ENCODE measurements at regions not wholly inside any gene's neighbourhood (a gene's known extent, or its start where the extent isn't known, plus 50 kb on each side); places are given as distances from the start of the nearest gene placed in this dataset.

GRCh38 chr11:80085563-80085962 is 644.7 kb upstream of the TENM4 start:
- Mint-ChIP-seq H3K4me1 (peaks cover 6% of the 10 kb centered on the region), H3K27ac (ENCODE audit: unreplicated experiment) (no peak overlapping the region), H3K9me3 (no peaks in the 10 kb centered on the region), H3K36me3 (ENCODE audit: low read depth) (no peaks in the 10 kb centered on the region), H3K4me3 (no peak overlapping the region), H3K27me3 (ENCODE audit: low read depth) (no peaks in the 10 kb centered on the region)
- no peak for DNase-seq (ENCODE audit: low read depth, low spot score)
- no peak for TF ChIP-seq CTCF (conservative IDR thresholded peaks at IDR 0.05)

GRCh38 chr11:80084608-80085007 is 643.8 kb upstream of the TENM4 start:
- no peak for DNase-seq (ENCODE audit: low read depth, low spot score)
- no peaks in the 10 kb centered on the region for H3K9me3 Mint-ChIP-seq
- H3K4me3 Mint-ChIP-seq: no peak overlapping the region
- no peaks in the 10 kb centered on the region for H3K27me3 Mint-ChIP-seq (ENCODE audit: low read depth)
- no peaks in the 10 kb centered on the region for H3K36me3 Mint-ChIP-seq (ENCODE audit: low read depth)
- no peak overlapping the region for H3K27ac Mint-ChIP-seq (ENCODE audit: unreplicated experiment)
- TF ChIP-seq CTCF (conservative IDR thresholded peaks at IDR 0.05): no peak
- H3K4me1 Mint-ChIP-seq: peaks cover 6% of the 10 kb centered on the region

GRCh38 chr11:80083531-80083951 is 642.7 kb upstream of the TENM4 start:
- Mint-ChIP-seq H3K4me3 (no peak overlapping the region), H3K36me3 (ENCODE audit: low read depth) (no peaks in the 10 kb centered on the region), H3K27ac (ENCODE audit: unreplicated experiment) (no peak overlapping the region), H3K9me3 (no peaks in the 10 kb centered on the region), H3K27me3 (ENCODE audit: low read depth) (no peaks in the 10 kb centered on the region), H3K4me1 (peaks cover 6% of the 10 kb centered on the region)
- TF ChIP-seq CTCF (conservative IDR thresholded peaks at IDR 0.05): no peak
- no peak for DNase-seq (ENCODE audit: low read depth, low spot score)

DNA sequence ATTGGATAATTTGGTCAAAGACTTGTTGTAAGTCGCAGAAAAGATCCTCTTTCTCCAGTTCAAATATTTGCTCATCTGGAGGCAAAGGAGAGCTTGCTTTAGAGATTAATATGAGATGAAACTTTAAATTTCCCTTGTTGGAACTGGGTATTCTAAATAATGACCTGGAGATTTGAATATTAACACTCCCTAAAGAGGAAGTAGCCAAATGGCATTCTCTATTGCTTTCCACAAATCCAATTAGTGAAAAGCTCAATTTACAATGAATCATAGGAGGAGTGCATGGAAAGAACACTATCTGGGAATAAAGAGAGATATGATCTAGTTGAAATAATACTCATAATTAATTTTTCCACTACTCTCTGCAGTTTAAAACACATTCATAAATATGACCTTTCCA is 641.6 kb upstream of the TENM4 start:
- Mint-ChIP-seq H3K27me3 (ENCODE audit: low read depth) (no peaks in the 10 kb centered on the region), H3K27ac (ENCODE audit: unreplicated experiment) (no peak overlapping the region), H3K36me3 (ENCODE audit: low read depth) (no peaks in the 10 kb centered on the region), H3K9me3 (no peaks in the 10 kb centered on the region), H3K4me3 (no peak overlapping the region), H3K4me1 (peaks cover 6% of the 10 kb centered on the region)
- no peak for DNase-seq (ENCODE audit: low read depth, low spot score)
- no peak for TF ChIP-seq CTCF (conservative IDR thresholded peaks at IDR 0.05)

GRCh38 chr11:80077113-80077512 is 636.3 kb upstream of the TENM4 start:
- TF ChIP-seq CTCF (conservative IDR thresholded peaks at IDR 0.05): no peak
- no peaks in the 10 kb centered on the region for H3K9me3 Mint-ChIP-seq
- H3K4me3 Mint-ChIP-seq: no peak overlapping the region
- no peak for DNase-seq (ENCODE audit: low read depth, low spot score)
- H3K27ac Mint-ChIP-seq (ENCODE audit: unreplicated experiment): no peak overlapping the region
- no peaks in the 10 kb centered on the region for H3K27me3 Mint-ChIP-seq (ENCODE audit: low read depth)
- H3K4me1 Mint-ChIP-seq: peaks cover 5% of the 10 kb centered on the region
- no peaks in the 10 kb centered on the region for H3K36me3 Mint-ChIP-seq (ENCODE audit: low read depth)

GRCh38 chr11:80074837-80075236 is 634.0 kb upstream of the TENM4 start:
- Mint-ChIP-seq H3K27ac (ENCODE audit: unreplicated experiment) (no peak overlapping the region), H3K27me3 (ENCODE audit: low read depth) (no peaks in the 10 kb centered on the region), H3K36me3 (ENCODE audit: low read depth) (no peaks in the 10 kb centered on the region), H3K9me3 (no peaks in the 10 kb centered on the region), H3K4me3 (no peak overlapping the region), H3K4me1 (peaks cover 5% of the 10 kb centered on the region)
- no peak for TF ChIP-seq CTCF (conservative IDR thresholded peaks at IDR 0.05)
- DNase-seq (ENCODE audit: low read depth, low spot score): no peak

Measured in neural crest cell (in vitro differentiated cells).